ENCODE measurements at regions not wholly inside any gene's neighbourhood (a gene's known extent, or its start where the extent isn't known, plus 50 kb on each side); places are given as distances from the start of the nearest gene placed in this dataset.

DNA sequence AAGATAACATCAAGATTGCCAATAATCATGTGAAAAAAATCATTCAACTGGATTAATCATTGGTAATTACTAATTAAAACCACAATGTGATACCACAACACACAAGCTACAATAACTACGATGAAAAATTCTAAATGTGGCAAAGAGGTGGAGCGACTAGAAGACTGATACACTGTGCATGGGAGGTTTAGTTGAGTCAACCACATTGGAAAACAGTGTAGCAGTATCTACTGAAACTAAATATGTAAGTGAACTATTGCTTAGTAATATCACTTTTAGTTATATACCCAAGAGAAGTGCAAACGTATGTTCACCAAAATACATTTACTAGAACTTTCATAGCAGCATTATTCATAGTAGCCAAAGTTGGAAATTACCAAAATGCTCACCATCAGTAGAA is 359.9 kb downstream of the ETS1 start:
- Histone ChIP-seq H2AFZ (ENCODE audit: insufficient read depth, low read depth, low read length, poor library complexity, severe bottlenecking) (no peak overlapping the region), H3K9ac (ENCODE audit: low read length) (no peak overlapping the region), H3K27ac (ENCODE audit: low read length in 2 of 2) (no peak overlapping the region), H3K27me3 (replicated peaks in 1 of 4; ENCODE audit: control extremely low read depth in 1 of 4, control insufficient read depth in 3 of 4, insufficient read depth in 4 of 4, low read length in 3 of 4) (no peaks in the 10 kb centered on the region), H3K4me1 (ENCODE audit: control insufficient read depth in 2 of 2, insufficient read depth in 2 of 2, low read length in 2 of 2) (peaks cover 8 to 11% of the 10 kb centered on the region in 2 donors), H3K4me3 (ENCODE audit: control extremely low read depth in 1 of 5, extremely low read depth in 1 of 5, insufficient read depth in 1 of 5, low read depth in 2 of 5, low read length in 4 of 5) (no peak overlapping the region), H4K20me1 (ENCODE audit: control insufficient read depth, insufficient read depth, low read length, poor library complexity, severe bottlenecking) (no peaks in the 10 kb centered on the region), H3K79me2 (ENCODE audit: control insufficient read depth, insufficient read depth, low read length) (no peaks in the 10 kb centered on the region), H3K9me3 (ENCODE audit: control extremely low read depth in 1 of 3, control insufficient read depth in 2 of 3, insufficient read depth in 1 of 3, low read length in 2 of 3) (no peaks in the 10 kb centered on the region), H3K36me3 (replicated peaks in 1 of 2; ENCODE audit: control extremely low read depth in 1 of 2, control insufficient read depth in 1 of 2, extremely low read depth in 1 of 2, insufficient read depth in 2 of 2, low read length in 1 of 2) (no peaks in the 10 kb centered on the region), H3K4me2 (replicated peaks; ENCODE audit: low read depth, low read length, poor library complexity, severe bottlenecking) (no peak overlapping the region)
- no CpG with 5 or more reads among the region's 3 CpGs for WGBS (ENCODE audit: insufficient coverage)
- DNase-seq = no peak
- TF ChIP-seq, protein P1, sequence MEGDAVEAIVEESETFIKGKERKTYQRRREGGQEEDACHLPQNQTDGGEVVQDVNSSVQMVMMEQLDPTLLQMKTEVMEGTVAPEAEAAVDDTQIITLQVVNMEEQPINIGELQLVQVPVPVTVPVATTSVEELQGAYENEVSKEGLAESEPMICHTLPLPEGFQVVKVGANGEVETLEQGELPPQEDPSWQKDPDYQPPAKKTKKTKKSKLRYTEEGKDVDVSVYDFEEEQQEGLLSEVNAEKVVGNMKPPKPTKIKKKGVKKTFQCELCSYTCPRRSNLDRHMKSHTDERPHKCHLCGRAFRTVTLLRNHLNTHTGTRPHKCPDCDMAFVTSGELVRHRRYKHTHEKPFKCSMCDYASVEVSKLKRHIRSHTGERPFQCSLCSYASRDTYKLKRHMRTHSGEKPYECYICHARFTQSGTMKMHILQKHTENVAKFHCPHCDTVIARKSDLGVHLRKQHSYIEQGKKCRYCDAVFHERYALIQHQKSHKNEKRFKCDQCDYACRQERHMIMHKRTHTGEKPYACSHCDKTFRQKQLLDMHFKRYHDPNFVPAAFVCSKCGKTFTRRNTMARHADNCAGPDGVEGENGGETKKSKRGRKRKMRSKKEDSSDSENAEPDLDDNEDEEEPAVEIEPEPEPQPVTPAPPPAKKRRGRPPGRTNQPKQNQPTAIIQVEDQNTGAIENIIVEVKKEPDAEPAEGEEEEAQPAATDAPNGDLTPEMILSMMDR (IDR thresholded peaks at IDR 0.05) = no peak
- TF ChIP-seq EZH2 (IDR thresholded peaks at IDR 0.05; ENCODE audit: borderline replicate concordance, insufficient read depth, low read depth, low read length, poor library complexity, severe bottlenecking) = no peak
- no peak overlapping the region for H3K27ac Mint-ChIP-seq
- POLR2A ChIA-PET = no interaction called here
- no peak overlapping the region for H3K4me3 Mint-ChIP-seq
- H3K4me1 Mint-ChIP-seq = peaks cover 15% of the 10 kb centered on the region
- ATAC-seq (ENCODE audit: low read depth) = no peak
- CTCF ChIA-PET = no interaction called here
- intact Hi-C loops (cut with micrococcal nuclease) = loop anchor here (5.0 kb wide), 1 partner anchor 35 kb away; no protein-coding TSS in a partner anchor
- H3K27me3 Mint-ChIP-seq = no peaks in the 10 kb centered on the region
- H3K9me3 Mint-ChIP-seq (ENCODE audit: insufficient read depth) = no peaks in the 10 kb centered on the region

DNA sequence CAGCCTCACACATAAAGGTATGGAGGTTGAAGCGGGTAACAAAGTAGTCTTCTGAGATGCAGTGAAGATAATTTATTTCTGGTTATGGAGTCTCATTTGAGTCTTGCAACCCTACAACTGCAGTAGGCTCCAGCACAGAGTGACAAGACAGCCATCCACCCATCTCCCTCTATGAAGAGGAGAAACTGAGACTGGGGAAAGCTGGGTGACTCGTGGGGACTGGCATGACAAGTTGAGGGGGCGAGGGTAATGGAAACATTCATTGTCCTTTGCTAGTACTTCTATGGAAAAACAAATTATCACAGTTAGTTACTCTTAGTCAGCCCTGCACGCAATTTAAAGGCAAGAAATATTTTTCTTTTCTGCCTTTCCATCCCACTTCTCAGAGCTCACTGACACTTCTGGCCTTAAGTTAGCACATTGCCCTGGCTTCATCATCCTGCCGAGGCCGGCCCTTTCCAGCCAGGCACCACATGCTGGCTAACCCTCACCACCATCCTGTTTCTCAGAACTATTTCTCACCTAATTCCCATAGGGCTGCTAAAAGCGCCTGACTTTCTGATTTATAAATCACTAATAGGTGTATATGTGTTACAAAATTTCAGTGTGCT is 361.1 kb downstream of the ETS1 start:
- Mint-ChIP-seq H3K27ac (no peak overlapping the region), H3K4me3 (no peak overlapping the region), H3K9me3 (ENCODE audit: insufficient read depth) (no peaks in the 10 kb centered on the region), H3K27me3 (no peaks in the 10 kb centered on the region), H3K4me1 (peaks cover 23% of the 10 kb centered on the region)
- no peaks in the 10 kb centered on the region for H3K9me3 ChIP-seq (ENCODE audit: control extremely low read depth in 1 of 3, control insufficient read depth in 2 of 3, insufficient read depth in 1 of 3, low read length in 2 of 3)
- H3K4me2 ChIP-seq (replicated peaks; ENCODE audit: low read depth, low read length, poor library complexity, severe bottlenecking) = no peak overlapping the region
- H3K4me1 ChIP-seq (ENCODE audit: control insufficient read depth in 2 of 2, insufficient read depth in 2 of 2, low read length in 2 of 2) = peaks cover 11 to 15% of the 10 kb centered on the region in 2 donors
- ChIA-PET POLR2A (no interaction called here), CTCF (no interaction called here)
- H4K20me1 ChIP-seq (ENCODE audit: control insufficient read depth, insufficient read depth, low read length, poor library complexity, severe bottlenecking) = no peaks in the 10 kb centered on the region
- H3K27me3 ChIP-seq (replicated peaks in 1 of 4; ENCODE audit: control extremely low read depth in 1 of 4, control insufficient read depth in 3 of 4, insufficient read depth in 4 of 4, low read length in 3 of 4) = no peaks in the 10 kb centered on the region
- no peaks in the 10 kb centered on the region for H3K36me3 ChIP-seq (replicated peaks in 1 of 2; ENCODE audit: control extremely low read depth in 1 of 2, control insufficient read depth in 1 of 2, extremely low read depth in 1 of 2, insufficient read depth in 2 of 2, low read length in 1 of 2)
- no peak for TF ChIP-seq EZH2 (IDR thresholded peaks at IDR 0.05; ENCODE audit: borderline replicate concordance, insufficient read depth, low read depth, low read length, poor library complexity, severe bottlenecking)
- TF ChIP-seq, protein P1 (IDR thresholded peaks at IDR 0.05) = no peak
- H2AFZ ChIP-seq (ENCODE audit: insufficient read depth, low read depth, low read length, poor library complexity, severe bottlenecking) = no peak overlapping the region
- ATAC-seq (ENCODE audit: low read depth) (no peak), DNase-seq (no peak)
- 100% methylated on average over 1 of the region's 7 CpGs for WGBS (ENCODE audit: insufficient coverage)
- H3K4me3 ChIP-seq (ENCODE audit: control extremely low read depth in 1 of 5, extremely low read depth in 1 of 5, insufficient read depth in 1 of 5, low read depth in 2 of 5, low read length in 4 of 5) = no peak overlapping the region
- intact Hi-C loops (cut with micrococcal nuclease) = loop anchor here (5.0 kb wide), 1 partner anchor 34 kb away; no protein-coding TSS in a partner anchor
- H3K27ac ChIP-seq (ENCODE audit: low read length in 2 of 2) = no peak overlapping the region
- H3K9ac ChIP-seq (ENCODE audit: low read length) = no peak overlapping the region
- H3K79me2 ChIP-seq (ENCODE audit: control insufficient read depth, insufficient read depth, low read length) = no peaks in the 10 kb centered on the region

Data from B cell (primary cell).